Stimulated activated naive CD8-positive, alpha-beta T cell treated with anti-CD3 and anti-CD28 coated beads, Interleukin-15, amount 100 ng/mL, for 72 hours (primary cell): ENCODE measurements at regions not wholly inside any gene's neighbourhood (a gene's known extent, or its start where the extent isn't known, plus 50 kb on each side); places are given as distances from the start of the nearest gene placed in this dataset.
"Not testable (repeated sequence)": the region's sequence is repeated elsewhere in the genome, so short reads cannot be mapped to it uniquely, and the experiment has no call there.

ENCODE experiments used
- ATAC-seq: fragments of 150-1000 bp; cut with Tn5 transposase; 2 replicates; pipeline ENCODE4 v1.10.0; 2021; ENCODE audit warnings: mild to moderate bottlenecking, moderate library complexity
- DNase-seq, 2 donors: peaks; one replicate each; pipeline ENCODE4 v3.0.0; 2021 to 2022
- H3K27ac Mint-ChIP-seq, 2 donors: one replicate each; pipeline ENCODE4 v1.8.0; 2022; ENCODE audit warnings: mild to moderate bottlenecking in 2 of 2, mixed read lengths in 2 of 2, moderate library complexity in 2 of 2
- H3K27me3 Mint-ChIP-seq: one replicate; pipeline ENCODE4 v1.8.0; 2022; ENCODE audit warnings: mixed read lengths
- H3K4me1 Mint-ChIP-seq: one replicate; pipeline ENCODE4 v1.8.0; 2022; ENCODE audit warnings: mild to moderate bottlenecking, mixed read lengths
- H3K4me3 Mint-ChIP-seq, 2 donors: one replicate each; pipeline ENCODE4 v1.8.0; 2022; ENCODE audit warnings: mild to moderate bottlenecking in 2 of 2, mixed read lengths in 2 of 2, moderate library complexity in 1 of 2
- H3K9me3 Mint-ChIP-seq, 2 donors: one replicate each; pipeline ENCODE4 v1.8.0; 2022; ENCODE audit warnings: mixed read lengths in 2 of 2

- H3K27ac Mint-ChIP-seq, result no peak overlapping the region
- DNase-seq (no peak), ATAC-seq (no peak)
- no peaks in the 10 kb centered on the region for H3K9me3 Mint-ChIP-seq
- H3K27me3 Mint-ChIP-seq, result peaks cover 35% of the 10 kb centered on the region
- no peaks in the 10 kb centered on the region for H3K4me1 Mint-ChIP-seq
- H3K4me3 Mint-ChIP-seq, result no peak overlapping the region
Observed at GRCh38 chr13:60214213-60215055, 50.7 kb upstream of the DIAPH3 start.

- peaks cover 26% of the 10 kb centered on the region for H3K27me3 Mint-ChIP-seq
Observed at GRCh38 chr13:60220072-60220471, 56.3 kb upstream of the DIAPH3 start.

GRCh38 chr13:60221581-60221980 is 57.9 kb upstream of the DIAPH3 start:
- DNase-seq (no peak), ATAC-seq (no peak)
- peak overlapping the region in 1 of 2 donors; percentile 4 for H3K27ac Mint-ChIP-seq
- H3K9me3 Mint-ChIP-seq, result no peaks in the 10 kb centered on the region
- H3K4me3 Mint-ChIP-seq, result no peak overlapping the region
- H3K27me3 Mint-ChIP-seq, result peaks cover 21% of the 10 kb centered on the region
- H3K4me1 Mint-ChIP-seq, result no peaks in the 10 kb centered on the region

More at GRCh38 chr13:60220072-60220471, 56.3 kb upstream of the DIAPH3 start:
- Mint-ChIP-seq H3K4me1 (no peaks in the 10 kb centered on the region), H3K4me3 (no peak overlapping the region), H3K27ac (no peak overlapping the region), H3K9me3 (no peaks in the 10 kb centered on the region)
- ATAC-seq, result no peak
- no peak for DNase-seq

GRCh38 chr13:60226507-60226906 is 62.8 kb upstream of the DIAPH3 start:
- DNase-seq (no peak), ATAC-seq (peak; percentile 67)
- Mint-ChIP-seq H3K27me3 (peaks cover 11% of the 10 kb centered on the region), H3K4me1 (no peaks in the 10 kb centered on the region), H3K4me3 (no peak overlapping the region), H3K27ac (no peak overlapping the region), H3K9me3 (no peaks in the 10 kb centered on the region)

- no peaks in the 10 kb centered on the region for H3K9me3 Mint-ChIP-seq
- no peaks in the 10 kb centered on the region for H3K4me1 Mint-ChIP-seq
- H3K27ac Mint-ChIP-seq, result no peak overlapping the region
- ATAC-seq (no peak), DNase-seq (no peak)
- H3K4me3 Mint-ChIP-seq, result no peak overlapping the region
- H3K27me3 Mint-ChIP-seq, result peaks cover 11% of the 10 kb centered on the region
Observed at GRCh38 chr13:60227158-60227557, 63.4 kb upstream of the DIAPH3 start.

- peaks cover 32% of the 10 kb centered on the region for H3K27me3 Mint-ChIP-seq
- peak; percentile 35 for ATAC-seq
- no peak overlapping the region for H3K4me3 Mint-ChIP-seq
- no peak overlapping the region for H3K27ac Mint-ChIP-seq
- no peak for DNase-seq
- no peaks in the 10 kb centered on the region for H3K4me1 Mint-ChIP-seq
- no peaks in the 10 kb centered on the region for H3K9me3 Mint-ChIP-seq
Observed at GRCh38 chr13:60229708-60230272, 66.1 kb upstream of the DIAPH3 start.

GRCh38 chr13:60230593-60230992 is 66.9 kb upstream of the DIAPH3 start:
- DNase-seq (no peak), ATAC-seq (peak; percentile 18)
- H3K27me3 Mint-ChIP-seq, result peaks cover 32% of the 10 kb centered on the region
- no peaks in the 10 kb centered on the region for H3K4me1 Mint-ChIP-seq
- no peak overlapping the region for H3K27ac Mint-ChIP-seq
- H3K9me3 Mint-ChIP-seq, result no peaks in the 10 kb centered on the region
- no peak overlapping the region for H3K4me3 Mint-ChIP-seq

GRCh38 chr13:60242043-60242595 is 78.4 kb upstream of the DIAPH3 start:
- H3K9me3 Mint-ChIP-seq, result no peaks in the 10 kb centered on the region

GRCh38 chr13:60244381-60244780 is 80.7 kb upstream of the DIAPH3 start:
- no peaks in the 10 kb centered on the region for H3K27me3 Mint-ChIP-seq
- no peak overlapping the region for H3K27ac Mint-ChIP-seq
- H3K4me3 Mint-ChIP-seq, result no peak overlapping the region
- no peak for DNase-seq
- no peaks in the 10 kb centered on the region for H3K9me3 Mint-ChIP-seq
- H3K4me1 Mint-ChIP-seq, result no peaks in the 10 kb centered on the region
- no peak for ATAC-seq

More at GRCh38 chr13:60242043-60242595, 78.4 kb upstream of the DIAPH3 start:
- DNase-seq (no peak), ATAC-seq (no peak)
- Mint-ChIP-seq H3K4me3 (no peak overlapping the region), H3K27me3 (no peaks in the 10 kb centered on the region), H3K4me1 (no peaks in the 10 kb centered on the region), H3K27ac (no peak overlapping the region)

- peaks cover 3 to 18% of the 10 kb centered on the region in 2 donors for H3K9me3 Mint-ChIP-seq
- H3K4me3 Mint-ChIP-seq, H3K4me1 Mint-ChIP-seq, DNase-seq, ATAC-seq, H3K27me3 Mint-ChIP-seq, H3K27ac Mint-ChIP-seq: not testable (repeated sequence)
Observed at GRCh38 chr13:60251419-60251818, 87.7 kb upstream of the DIAPH3 start.

- Mint-ChIP-seq H3K27ac (no peak overlapping the region), H3K27me3 (peaks cover 9% of the 10 kb centered on the region), H3K4me1 (no peaks in the 10 kb centered on the region), H3K4me3 (no peak overlapping the region), H3K9me3 (peaks cover 0 to 7% of the 10 kb centered on the region in 2 donors)
- DNase-seq, result no peak
- no peak for ATAC-seq
Observed at GRCh38 chr13:60258349-60258748, 94.6 kb upstream of the DIAPH3 start.

GRCh38 chr13:60260440-60260839 is 96.7 kb upstream of the DIAPH3 start:
- H3K4me3 Mint-ChIP-seq, result no peak overlapping the region
- ATAC-seq (no peak), DNase-seq (no peak)
- peaks cover 9% of the 10 kb centered on the region for H3K27me3 Mint-ChIP-seq
- no peak overlapping the region for H3K27ac Mint-ChIP-seq
- no peaks in the 10 kb centered on the region for H3K4me1 Mint-ChIP-seq
- peaks cover 0 to 1% of the 10 kb centered on the region in 2 donors for H3K9me3 Mint-ChIP-seq

GRCh38 chr13:60261432-60262351 is 98.0 kb upstream of the DIAPH3 start:
- no peak overlapping the region for H3K27ac Mint-ChIP-seq
- no peaks in the 10 kb centered on the region for H3K9me3 Mint-ChIP-seq
- H3K27me3 Mint-ChIP-seq, result peaks cover 9% of the 10 kb centered on the region
- H3K4me3 Mint-ChIP-seq, result no peak overlapping the region
- no peak for ATAC-seq
- DNase-seq, result no peak
- no peaks in the 10 kb centered on the region for H3K4me1 Mint-ChIP-seq

GRCh38 chr13:60265566-60265965 is 101.8 kb upstream of the DIAPH3 start:
- H3K9me3 Mint-ChIP-seq, result no peaks in the 10 kb centered on the region
- peaks cover 9% of the 10 kb centered on the region for H3K27me3 Mint-ChIP-seq
- H3K4me3 Mint-ChIP-seq, result no peak overlapping the region
- H3K27ac Mint-ChIP-seq, result no peak overlapping the region
- DNase-seq, result no peak
- no peak for ATAC-seq
- no peaks in the 10 kb centered on the region for H3K4me1 Mint-ChIP-seq

GRCh38 chr13:60267498-60268202 is 103.9 kb upstream of the DIAPH3 start:
- no peak overlapping the region for H3K27ac Mint-ChIP-seq
- peak; percentile 18 to 31 for DNase-seq
- H3K9me3 Mint-ChIP-seq, result no peaks in the 10 kb centered on the region
- ATAC-seq, result peak; percentile 94
- H3K27me3 Mint-ChIP-seq, result no peaks in the 10 kb centered on the region
- H3K4me3 Mint-ChIP-seq, result no peak overlapping the region
- H3K4me1 Mint-ChIP-seq, result no peaks in the 10 kb centered on the region
